ENCODE measurements at regions not wholly inside any gene's neighbourhood (a gene's known extent, or its start where the extent isn't known, plus 50 kb on each side); places are given as distances from the start of the nearest gene placed in this dataset.

GRCh38 chr6:66986940-66987339, 1279.9 kb upstream of the EYS start:
- FAIRE-seq = no peak
- no peak for DNase-seq (ENCODE audit: low spot score)

DNA sequence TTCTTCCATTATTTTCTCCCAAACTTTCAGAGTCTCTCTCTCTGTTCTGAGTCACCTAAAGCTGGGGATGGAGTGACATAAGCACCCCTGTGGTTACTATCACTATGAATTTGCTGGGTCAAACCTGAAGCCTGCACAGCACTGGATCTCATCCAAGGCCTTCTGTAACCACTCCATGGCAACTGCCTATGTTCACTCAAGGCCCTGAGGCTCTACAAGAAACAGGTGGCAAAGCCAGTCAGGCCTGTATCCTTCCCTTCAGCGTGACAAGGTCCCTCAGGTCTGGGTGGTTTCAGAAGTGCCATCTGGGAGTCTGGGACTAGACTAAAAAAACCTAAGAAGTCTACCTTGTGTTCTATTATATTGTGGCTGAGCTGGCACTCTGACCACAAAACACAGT, 1278.8 kb upstream of the EYS start:
- DNase-seq (ENCODE audit: low spot score) (no peak), FAIRE-seq (no peak)

DNA sequence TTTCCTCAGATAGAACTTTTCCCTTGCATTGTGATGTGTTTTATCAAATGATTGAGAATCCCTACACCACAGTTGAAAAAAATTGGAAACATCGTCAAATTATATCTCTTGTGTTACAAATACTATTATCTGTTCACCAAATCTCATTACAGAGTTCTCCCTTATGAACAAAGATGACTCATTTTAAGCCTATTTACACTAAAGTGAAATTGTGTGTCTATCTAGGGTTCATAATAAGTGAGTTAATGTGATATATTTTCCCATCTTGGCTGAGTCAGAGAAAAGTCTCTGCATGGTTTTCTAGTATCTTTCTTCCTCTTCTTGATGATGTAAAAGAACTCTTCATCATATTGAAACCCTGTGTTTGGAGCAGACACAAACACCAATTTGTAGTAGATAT, 1263.3 kb upstream of the EYS start:
- DNase-seq (ENCODE audit: low spot score) = no peak
- FAIRE-seq = no peak

- DNase-seq (ENCODE audit: low spot score) (no peak), FAIRE-seq (no peak)
Measured at GRCh38 chr6:66965227-66965626, 1258.2 kb upstream of the EYS start.

- FAIRE-seq (no peak), DNase-seq (ENCODE audit: low spot score) (no peak)
Measured at GRCh38 chr6:66964216-66964615, 1257.2 kb upstream of the EYS start.

GRCh38 chr6:66962082-66962481, 1255.1 kb upstream of the EYS start:
- FAIRE-seq (no peak), DNase-seq (ENCODE audit: low spot score) (no peak)

- no peak for FAIRE-seq
Measured at GRCh38 chr6:66961191-66961590, 1254.2 kb upstream of the EYS start.

DNA sequence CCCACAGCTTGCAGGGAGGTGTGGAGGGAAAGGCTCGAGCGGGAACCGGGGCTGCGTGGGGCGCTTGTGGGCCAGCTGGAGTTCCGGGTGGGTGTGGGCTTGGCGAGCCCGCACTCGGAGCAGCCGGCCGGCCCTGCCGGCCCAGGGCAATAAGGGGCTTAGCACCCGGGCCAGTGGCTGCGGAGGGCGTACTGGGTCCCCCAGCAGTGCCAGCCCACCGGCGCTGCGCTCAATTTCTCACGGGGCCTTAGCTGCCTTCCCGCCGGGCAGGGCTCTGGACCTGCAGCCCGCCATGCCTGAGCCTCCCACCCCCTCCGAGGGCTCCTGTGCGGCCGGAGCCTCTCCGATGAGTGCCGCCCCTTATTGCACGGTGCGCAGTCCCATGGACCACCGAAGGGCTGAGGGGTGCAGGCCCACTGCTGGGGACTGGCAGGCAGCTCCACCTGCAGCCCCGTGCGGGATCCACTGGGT, 1242.2 kb upstream of the EYS start:
- no peak for FAIRE-seq

More at GRCh38 chr6:66961191-66961590, 1254.2 kb upstream of the EYS start:
- DNase-seq (ENCODE audit: low spot score) = no peak

GRCh38 chr6:66948106-66948505, 1241.1 kb upstream of the EYS start:
- FAIRE-seq (no peak), DNase-seq (ENCODE audit: low spot score) (no peak)

More for the DNA sequence above, 1242.2 kb upstream of the EYS start:
- no peak for DNase-seq (ENCODE audit: low spot score)

DNA sequence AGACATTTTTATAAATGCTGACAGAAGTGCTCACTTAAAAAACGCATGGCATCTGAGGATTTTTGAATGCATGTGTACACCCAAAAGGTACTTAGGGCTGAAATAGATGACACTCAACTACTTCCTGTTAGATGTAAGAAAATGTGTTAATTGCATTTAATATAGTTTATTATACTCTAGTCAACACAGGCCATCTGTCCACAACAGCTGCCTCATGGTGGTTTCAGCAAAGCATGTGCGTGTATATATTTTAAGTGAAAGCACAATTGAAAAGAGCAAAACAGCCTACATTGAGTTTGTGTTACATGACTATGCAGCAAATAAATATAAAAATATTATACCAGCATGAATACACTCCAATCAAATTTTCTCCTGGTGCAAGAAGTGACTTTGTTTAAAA, 1233.0 kb upstream of the EYS start:
- DNase-seq (ENCODE audit: low spot score) (no peak), FAIRE-seq (no peak)

- FAIRE-seq (no peak), DNase-seq (ENCODE audit: low spot score) (no peak)
Measured at GRCh38 chr6:66937180-66937579, 1230.2 kb upstream of the EYS start.

GRCh38 chr6:66935612-66936011, 1228.6 kb upstream of the EYS start:
- no peak for FAIRE-seq
- DNase-seq (ENCODE audit: low spot score) = no peak

DNA sequence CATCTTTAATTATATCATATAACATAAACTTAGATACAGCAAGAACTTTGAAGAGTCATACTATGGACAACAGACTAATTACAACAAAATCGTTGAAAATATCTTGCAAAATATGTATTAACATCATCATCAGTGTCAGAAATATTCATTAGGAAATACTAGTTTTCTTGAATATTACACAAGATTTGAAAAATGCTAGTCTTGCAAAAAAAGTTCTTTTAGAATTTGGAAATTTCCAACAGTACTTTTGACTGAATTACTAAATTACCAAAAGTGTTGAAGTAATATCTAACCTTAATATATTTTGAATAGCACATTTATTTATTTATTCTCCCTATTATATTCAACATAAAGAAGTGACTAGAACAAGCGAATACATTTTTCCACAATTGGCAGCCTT, 1224.8 kb upstream of the EYS start:
- FAIRE-seq = no peak
- DNase-seq (ENCODE audit: low spot score) = no peak

GRCh38 chr6:66930559-66931290, 1223.7 kb upstream of the EYS start:
- FAIRE-seq = no peak
- DNase-seq (ENCODE audit: low spot score) = no peak

GRCh38 chr6:66926060-66926459, 1219.0 kb upstream of the EYS start:
- FAIRE-seq (no peak), DNase-seq (ENCODE audit: low spot score) (no peak)

DNA sequence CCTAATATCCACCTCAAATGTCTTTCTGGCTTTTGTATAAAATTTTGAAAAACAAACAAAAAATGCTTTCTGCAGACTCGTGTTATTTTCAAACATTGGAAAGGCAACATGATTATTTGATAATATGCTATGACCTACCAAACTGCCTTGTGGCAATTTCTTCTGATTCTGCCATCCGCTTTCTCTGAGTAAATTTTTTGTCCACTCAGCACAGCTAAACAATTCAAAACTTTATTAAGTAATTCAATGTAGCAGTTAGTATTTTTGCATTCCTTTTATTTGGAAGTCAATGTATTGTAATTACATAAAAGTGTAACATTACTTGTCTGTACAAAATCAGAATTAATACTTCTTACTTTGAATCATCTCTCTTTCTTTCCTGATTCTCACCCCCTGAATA, 1206.6 kb upstream of the EYS start:
- no peak for FAIRE-seq
- no peak for DNase-seq (ENCODE audit: low spot score)

DNA sequence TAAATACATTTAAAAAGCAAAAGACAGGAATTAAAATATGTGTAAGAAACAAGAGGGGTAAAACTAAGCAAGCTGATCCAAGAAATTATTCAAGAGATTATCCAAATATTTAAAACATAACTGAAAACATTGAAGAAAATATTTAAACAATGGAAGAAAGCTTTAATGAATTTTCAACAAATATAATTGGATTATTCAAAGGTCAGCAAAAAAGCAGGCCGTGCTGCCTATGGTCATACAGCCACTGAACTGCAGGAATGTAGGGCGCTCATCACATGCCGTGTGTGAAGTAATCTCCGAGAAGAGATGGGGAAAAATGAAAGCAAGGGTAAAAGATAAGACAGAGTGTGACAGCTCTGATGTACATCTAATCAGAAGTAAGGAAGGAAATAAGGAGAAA, 1195.4 kb upstream of the EYS start:
- FAIRE-seq (no peak), DNase-seq (ENCODE audit: low spot score) (no peak)

DNA sequence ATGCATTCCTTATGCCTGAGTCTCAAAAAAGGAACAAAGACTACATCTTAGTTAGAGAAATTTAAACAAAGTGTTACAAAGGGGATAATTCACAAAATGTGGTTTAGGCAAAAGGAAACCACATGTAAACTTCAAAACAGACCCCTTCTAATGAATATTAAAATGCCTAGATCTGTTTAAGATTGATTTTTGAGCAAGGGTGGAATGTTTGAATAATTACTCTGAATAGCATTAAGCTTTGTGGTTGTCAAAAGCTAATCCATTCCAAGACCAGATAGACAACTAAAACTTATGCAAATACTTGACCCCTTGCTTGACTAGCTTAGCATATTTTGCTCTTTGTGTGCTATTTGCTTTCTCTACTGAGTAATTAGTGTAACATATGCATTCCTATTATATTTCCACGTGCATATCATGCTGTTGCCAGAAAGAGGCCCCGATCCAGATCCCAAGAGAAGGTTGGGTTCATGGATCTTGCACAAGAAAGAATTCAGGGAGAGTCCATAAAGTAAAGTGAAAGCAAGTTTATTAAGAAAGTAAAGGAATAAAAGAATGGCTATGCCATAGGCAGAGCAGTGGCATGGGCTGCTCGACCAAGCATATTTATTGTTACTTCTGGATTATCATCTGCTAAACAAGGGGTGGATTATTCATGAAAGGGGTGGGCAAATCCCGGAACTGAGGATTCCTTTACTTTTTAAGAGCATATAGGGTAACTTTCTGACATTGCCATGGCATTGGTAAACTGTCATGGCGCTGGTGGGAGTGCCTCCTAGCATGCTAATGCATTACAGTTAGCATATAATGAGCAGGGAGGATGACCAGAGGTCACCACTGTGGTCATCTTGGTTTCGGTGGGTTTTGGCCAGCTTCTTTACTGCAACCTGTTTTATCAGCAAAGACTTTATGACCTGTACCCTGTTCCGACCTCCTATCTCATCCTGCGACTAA, 1193.4 kb upstream of the EYS start:
- no peak for DNase-seq (ENCODE audit: low spot score)
- no peak for FAIRE-seq

GRCh38 chr6:66897576-66897975, 1190.5 kb upstream of the EYS start:
- peak; percentile 7 for DNase-seq (ENCODE audit: low spot score)
- FAIRE-seq = no peak

- DNase-seq (ENCODE audit: low spot score) (peak; percentile 60), FAIRE-seq (no peak)
Measured at GRCh38 chr6:66896415-66896814, 1189.4 kb upstream of the EYS start.

- FAIRE-seq = no peak
Measured at GRCh38 chr6:66883453-66883852, 1176.4 kb upstream of the EYS start.

DNA sequence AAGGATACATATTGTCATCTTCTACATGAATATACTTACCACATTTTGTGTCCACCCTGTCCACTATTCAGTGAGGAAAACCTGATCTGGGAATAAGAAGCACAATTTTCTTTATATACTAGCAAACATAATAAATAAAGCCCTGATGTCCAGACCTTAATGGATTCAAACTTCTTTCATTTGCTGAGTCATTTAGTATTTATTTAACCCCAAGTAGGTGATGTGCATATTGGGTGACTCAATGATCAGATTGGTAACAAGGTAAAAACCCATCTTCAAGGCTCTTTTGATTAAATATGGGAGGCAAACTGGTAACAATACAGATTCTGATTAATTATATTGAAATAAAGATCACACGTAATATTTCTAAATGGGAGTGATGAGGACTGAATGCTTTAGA, 1159.8 kb upstream of the EYS start:
- FAIRE-seq = no peak
- DNase-seq (ENCODE audit: low spot score) = no peak

More at GRCh38 chr6:66883453-66883852, 1176.4 kb upstream of the EYS start:
- DNase-seq (ENCODE audit: low spot score) = no peak
